Cardiac fibroblast (primary cell): ENCODE measurements at regions not wholly inside any gene's neighbourhood (a gene's known extent, or its start where the extent isn't known, plus 50 kb on each side); places are given as distances from the start of the nearest gene placed in this dataset.

ENCODE experiments used
- DNase-seq, 2 donors: peaks; one replicate each; pipeline versions ENCODE4 v3.0.0 to v3.0.0-alpha.2; 2010; ENCODE audit warnings: low read depth in 2 of 2
- H3K4me3 ChIP-seq, 2 donors: replicated peaks in 1 of 2; 1 replicate in 1 of 2; 2 replicates in 1 of 2; pipeline ENCODE4 v1.5.1; 2011; ENCODE audit warnings: low read depth in 2 of 2, low read length in 2 of 2, mild to moderate bottlenecking in 2 of 2, moderate library complexity in 1 of 2
- TF ChIP-seq, protein P1 (sequence below): IDR thresholded peaks from one replicate; pipeline ENCODE4 v1.5.1; 2011; ENCODE audit warnings: low read depth, mild to moderate bottlenecking, low read length, inconsistent platforms

DNA sequence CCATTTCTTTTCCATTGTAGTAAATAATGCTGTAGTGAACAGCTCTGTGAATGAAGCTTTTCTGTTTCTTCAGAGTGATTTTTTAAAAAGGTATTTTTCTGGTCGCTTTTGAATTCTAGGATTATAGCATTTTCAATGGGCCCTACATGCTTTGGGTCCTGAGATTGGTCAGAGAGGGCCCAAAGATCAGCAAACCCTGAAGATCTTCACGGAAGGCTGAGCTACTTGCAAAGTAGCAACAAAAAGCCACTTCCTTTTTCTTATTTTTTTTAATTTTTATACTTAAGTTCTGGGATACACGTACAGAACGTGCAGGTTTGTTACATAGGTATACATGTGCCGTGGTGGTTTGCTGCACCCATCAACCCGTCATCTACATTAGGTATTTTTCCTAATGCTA, 200.5 kb downstream of the FAT3 start:
- TF ChIP-seq, protein P1, sequence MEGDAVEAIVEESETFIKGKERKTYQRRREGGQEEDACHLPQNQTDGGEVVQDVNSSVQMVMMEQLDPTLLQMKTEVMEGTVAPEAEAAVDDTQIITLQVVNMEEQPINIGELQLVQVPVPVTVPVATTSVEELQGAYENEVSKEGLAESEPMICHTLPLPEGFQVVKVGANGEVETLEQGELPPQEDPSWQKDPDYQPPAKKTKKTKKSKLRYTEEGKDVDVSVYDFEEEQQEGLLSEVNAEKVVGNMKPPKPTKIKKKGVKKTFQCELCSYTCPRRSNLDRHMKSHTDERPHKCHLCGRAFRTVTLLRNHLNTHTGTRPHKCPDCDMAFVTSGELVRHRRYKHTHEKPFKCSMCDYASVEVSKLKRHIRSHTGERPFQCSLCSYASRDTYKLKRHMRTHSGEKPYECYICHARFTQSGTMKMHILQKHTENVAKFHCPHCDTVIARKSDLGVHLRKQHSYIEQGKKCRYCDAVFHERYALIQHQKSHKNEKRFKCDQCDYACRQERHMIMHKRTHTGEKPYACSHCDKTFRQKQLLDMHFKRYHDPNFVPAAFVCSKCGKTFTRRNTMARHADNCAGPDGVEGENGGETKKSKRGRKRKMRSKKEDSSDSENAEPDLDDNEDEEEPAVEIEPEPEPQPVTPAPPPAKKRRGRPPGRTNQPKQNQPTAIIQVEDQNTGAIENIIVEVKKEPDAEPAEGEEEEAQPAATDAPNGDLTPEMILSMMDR: no peak
- DNase-seq: no peak
- no peak overlapping the region for H3K4me3 ChIP-seq

DNA sequence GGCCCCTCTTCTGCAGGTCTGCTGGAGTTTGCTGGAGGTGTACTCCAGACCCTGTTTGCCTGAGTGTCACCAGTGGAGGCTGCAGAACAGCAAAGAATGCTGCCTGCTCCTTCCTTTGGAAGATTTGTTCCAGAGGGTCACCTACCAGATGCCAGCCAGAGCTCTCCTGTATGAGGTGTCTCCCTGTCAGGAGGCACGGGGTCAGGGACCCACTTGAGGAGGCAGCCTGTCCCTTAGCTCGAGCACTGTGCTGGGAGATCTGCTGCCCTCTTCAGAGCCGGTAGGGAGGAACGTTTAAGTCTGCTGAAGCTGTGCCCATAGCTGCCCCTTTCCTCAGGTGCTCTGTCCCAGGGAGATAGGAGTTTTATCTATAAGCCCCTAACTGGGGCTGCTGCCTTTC, 207.9 kb downstream of the FAT3 start:
- no peak overlapping the region for H3K4me3 ChIP-seq
- TF ChIP-seq, protein P1: no peak
- DNase-seq: no peak

GRCh38 chr11:92436034-92436920, 211.7 kb downstream of the FAT3 start:
- TF ChIP-seq, protein P1: no peak
- DNase-seq: no peak

GRCh38 chr11:92439133-92439532, 214.5 kb downstream of the FAT3 start:
- TF ChIP-seq, protein P1: no peak
- H3K4me3 ChIP-seq: no peak overlapping the region
- DNase-seq: no peak

More at GRCh38 chr11:92436034-92436920, 211.7 kb downstream of the FAT3 start:
- no peak overlapping the region for H3K4me3 ChIP-seq

GRCh38 chr11:92440701-92441442, 216.3 kb downstream of the FAT3 start:
- DNase-seq: no peak
- TF ChIP-seq, protein P1: no peak
- no peak overlapping the region for H3K4me3 ChIP-seq

GRCh38 chr11:92441443-92441726, 216.8 kb downstream of the FAT3 start:
- H3K4me3 ChIP-seq: no peak overlapping the region
- no peak for DNase-seq
- TF ChIP-seq, protein P1: no peak
